ENCODE measurements at regions not wholly inside any gene's neighbourhood (a gene's known extent, or its start where the extent isn't known, plus 50 kb on each side); places are given as distances from the start of the nearest gene placed in this dataset.
"Not testable (repeated sequence)": the region's sequence is repeated elsewhere in the genome, so short reads cannot be mapped to it uniquely, and the experiment has no call there.

GRCh38 chr16:13628156-13628555, 291.8 kb upstream of the ERCC4 start:
- no peak for DNase-seq (ENCODE audit: low spot score)

DNA sequence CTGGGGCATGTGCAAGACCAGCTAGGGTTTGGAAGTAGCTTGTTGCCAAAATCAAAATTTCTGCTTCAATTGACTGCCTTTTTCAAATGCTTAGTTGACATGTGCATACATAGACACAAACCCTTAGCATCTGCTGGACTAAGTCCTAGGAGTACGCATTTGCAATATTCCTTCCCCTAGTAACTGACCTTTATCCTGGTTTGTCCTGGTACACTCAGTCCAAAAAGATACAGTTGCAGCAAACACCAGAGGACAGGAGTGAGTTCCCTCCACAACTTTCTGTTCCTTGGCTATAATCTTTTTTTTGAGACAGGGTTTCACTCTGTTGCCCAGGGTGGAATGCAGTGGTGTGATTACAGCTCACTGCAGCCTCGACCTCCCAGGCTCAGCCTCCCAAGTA, 290.2 kb upstream of the ERCC4 start:
- no peak for DNase-seq (ENCODE audit: low spot score)

- peak; percentile 72 for DNase-seq (ENCODE audit: low spot score)
These were observed 289.6 kb upstream of the ERCC4 start for GRCh38 chr16:13630374-13630773.

DNA sequence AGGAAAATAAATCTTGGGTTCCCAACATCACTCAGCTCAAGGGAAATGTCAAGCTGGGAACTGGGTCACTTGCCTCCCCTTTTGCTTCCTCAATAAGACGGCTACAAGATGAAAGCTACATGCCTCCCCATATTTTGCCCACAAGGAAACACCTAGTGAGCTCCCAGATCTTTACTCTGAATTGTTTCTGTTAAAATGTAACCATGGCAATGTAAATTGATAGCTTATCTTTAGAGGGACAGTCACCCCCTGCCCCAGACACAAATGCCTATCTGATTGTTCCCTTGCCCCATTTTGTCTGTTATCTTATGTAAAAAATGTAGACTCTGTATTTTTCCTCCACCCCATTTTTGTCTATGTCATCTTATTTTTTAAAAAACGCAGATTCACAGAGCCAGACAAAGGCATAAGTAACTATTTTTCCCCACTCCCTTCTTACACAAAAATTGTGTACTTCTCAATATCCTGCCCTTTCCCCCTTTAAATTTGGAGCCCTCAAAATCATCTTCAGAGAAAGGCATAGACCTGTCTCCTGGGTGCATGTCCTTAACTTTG, 288.7 kb upstream of the ERCC4 start:
- DNase-seq (ENCODE audit: low spot score): no peak

DNA sequence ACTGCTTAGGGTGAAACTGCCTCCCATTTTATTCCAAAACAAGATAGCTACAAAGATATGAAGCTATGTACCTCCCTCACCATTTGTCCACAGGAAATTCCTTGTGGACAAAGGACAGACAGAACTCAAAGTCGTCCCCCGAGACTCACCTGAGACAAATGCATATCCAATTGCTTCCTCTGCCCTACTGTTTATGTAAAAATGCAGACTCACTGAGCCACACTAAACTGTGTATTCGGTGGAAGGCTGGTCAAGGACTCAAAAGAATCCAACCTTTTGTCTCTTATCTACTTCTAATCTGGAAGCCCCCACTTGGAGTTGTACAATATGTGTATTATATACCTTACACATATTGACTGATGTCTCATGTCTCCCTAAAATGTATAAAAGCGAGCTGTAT, 288.0 kb upstream of the ERCC4 start:
- no peak for DNase-seq (ENCODE audit: low spot score)

DNA sequence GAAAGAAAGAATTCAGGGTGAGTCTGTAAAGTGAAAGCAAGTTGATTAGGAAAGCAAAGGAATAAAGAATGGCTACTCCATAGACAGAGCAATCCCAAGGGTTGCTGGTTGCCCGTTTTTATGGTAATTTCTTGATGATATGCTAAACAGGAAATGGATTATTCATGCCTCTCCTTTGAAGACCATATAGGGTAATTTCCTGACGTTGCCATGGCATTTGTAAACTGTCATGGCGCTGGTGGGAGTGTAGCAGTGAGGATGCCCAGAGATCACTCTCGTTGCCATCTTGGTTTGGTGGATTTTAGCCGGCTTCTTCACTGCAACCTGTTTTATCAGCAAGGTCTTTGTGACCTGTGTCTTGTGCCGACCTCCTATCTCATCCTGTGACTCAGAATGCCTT, 287.4 kb upstream of the ERCC4 start:
- DNase-seq (ENCODE audit: low spot score): not testable (repeated sequence)

DNA sequence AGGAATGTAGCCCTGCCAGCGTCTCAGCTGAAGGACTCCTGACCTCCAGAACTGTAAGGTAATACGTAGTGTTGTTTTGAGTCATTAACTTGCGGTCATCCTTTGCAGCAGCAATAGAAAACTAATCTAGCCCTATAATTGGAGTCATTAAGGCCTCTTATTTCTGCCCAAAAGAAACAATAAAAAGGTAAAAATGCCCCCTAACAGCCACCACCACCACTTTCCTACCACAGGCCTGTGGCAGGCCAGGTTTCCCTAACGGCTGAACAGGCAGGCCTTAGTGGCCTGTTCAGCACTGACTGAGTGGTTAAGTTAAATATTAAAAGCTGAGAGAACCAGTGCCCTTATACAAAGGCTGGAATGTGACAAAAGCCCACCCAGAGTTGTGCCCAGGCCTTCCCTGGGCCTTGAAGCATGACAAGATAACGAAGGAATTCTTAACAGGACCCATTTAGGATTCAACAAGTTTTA, 286.5 kb upstream of the ERCC4 start:
- no peak for DNase-seq (ENCODE audit: low spot score)

GRCh38 chr16:13634253-13634652, 285.7 kb upstream of the ERCC4 start:
- no peak for DNase-seq (ENCODE audit: low spot score)

GRCh38 chr16:13634959-13635358, 285.0 kb upstream of the ERCC4 start:
- no peak for DNase-seq (ENCODE audit: low spot score)

DNA sequence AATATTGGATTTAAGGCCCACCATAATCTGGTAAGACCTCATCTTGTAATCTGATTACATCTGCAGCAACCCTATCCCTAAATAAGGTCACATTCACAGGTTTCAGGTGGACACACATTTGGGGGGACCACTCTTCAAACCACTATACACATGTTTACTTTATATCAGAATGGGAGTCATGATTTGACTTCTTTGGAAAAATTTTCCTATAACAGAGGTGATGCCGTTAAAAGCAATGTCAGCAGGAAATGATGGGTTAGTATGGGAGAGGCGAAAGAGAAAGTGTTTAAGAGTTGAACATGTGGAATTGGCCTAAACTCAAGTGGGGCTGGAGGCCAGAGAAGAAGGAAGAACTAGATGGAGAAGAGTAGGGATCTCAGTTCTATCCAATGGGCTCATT, 281.7 kb upstream of the ERCC4 start:
- DNase-seq (ENCODE audit: low spot score): no peak

DNA sequence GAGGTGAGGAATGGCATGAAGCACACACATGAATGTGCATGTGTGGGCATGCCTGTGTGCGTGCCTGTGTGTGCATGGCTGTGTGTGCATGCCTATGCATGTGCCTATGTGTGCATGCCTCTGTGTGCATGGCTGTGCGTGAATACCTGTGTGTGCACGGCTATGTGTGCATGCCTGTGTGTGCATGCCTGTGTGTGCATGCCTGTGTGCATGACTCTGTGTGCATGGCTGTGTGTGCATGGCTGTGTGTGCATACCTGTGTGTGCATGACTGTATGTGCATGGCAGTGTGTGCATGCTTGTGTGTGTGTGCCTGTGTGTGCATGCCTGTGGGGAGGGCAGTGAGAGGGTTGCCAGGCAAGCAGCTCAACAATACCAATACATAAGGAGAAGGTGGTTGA, 276.5 kb upstream of the ERCC4 start:
- no peak for DNase-seq (ENCODE audit: low spot score)

DNA sequence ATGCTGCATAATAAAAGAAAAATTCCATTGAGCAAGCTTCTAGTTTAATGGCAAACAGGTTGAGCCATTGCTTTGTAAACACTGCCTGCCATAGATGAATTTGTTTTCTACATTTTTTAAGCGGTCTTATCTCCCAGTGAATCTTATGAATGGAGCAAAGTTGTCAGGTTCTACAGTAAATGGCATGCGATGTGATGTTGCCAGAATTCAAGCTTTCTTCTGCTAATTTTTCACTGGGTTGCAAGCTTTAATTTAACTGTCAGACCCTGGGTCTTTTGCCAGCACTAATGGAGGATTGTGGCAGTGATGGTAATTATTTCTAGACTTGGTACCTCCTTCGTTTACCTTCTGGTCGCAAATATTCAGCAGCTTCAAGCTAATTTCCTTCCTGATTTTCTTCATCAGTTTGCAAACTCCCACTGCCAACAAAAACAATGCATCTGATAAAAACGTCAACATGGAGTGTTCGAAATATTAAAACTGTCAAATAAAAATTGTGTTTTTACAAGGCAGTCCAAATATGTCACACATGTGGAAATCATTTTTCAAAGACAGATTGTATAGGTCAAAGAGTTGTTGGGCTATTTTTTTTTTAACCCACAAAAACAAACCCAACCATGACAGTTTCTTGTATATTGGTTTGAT, 274.2 kb upstream of the ERCC4 start:
- DNase-seq (ENCODE audit: low spot score): no peak

DNA sequence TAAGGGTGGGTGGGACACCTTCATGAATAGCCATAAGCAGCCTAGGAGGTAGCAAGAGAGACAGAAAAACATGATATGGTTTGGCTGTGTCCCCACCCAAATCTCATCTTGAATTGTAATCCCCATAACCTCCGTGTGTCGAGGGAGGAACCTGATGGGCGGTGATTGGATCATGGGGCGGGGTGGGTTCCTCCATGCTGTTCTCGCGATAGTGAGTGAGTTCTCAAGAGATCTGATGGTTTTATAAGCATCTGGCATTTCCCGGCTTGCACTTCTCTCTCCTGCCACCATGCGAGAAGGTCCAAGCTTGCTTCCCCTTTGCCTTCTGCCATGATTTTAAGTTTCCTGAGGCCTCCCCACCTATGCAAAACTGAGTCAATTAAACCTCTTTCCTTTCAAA, 259.1 kb upstream of the ERCC4 start:
- DNase-seq (ENCODE audit: low spot score): no peak

DNA sequence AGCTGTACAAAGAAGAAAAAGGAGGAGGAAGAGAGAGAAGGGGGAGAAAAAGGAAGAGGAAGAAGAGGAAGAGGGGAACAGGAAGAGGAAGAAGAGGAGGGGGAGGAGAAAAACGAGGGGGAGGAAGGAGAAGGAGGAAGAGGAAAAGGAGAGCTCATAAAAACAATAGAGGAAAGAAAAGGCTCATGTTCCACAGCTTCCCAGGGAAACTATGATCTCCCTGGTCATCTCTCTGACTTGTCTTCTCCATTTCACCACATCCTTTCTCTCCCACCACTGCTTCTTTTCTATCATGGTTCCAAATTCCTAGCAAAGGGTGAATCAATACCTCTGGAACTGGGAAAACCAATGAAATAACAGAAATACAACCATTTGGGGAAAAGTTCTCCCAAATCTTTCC, 254.1 kb upstream of the ERCC4 start:
- no peak for DNase-seq (ENCODE audit: low spot score)

DNA sequence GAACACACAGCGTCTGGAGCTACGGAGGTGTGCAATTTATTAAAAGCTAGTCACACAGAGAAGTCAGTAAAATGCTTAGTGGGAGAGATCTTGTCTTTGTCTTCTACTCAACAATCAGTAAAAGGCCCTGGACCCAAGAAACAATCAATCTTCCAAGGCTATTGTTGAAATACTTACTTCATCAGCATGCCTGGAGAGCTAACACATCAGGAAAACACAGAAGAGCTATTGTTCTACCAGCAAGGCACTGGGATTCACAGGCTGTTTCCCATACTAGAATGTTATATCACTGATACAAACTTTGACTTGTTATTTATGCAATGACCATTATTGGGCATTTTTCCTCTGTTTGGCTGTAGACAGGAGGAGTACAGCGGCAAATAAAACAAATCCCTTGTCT, 247.8 kb upstream of the ERCC4 start:
- DNase-seq (ENCODE audit: low spot score): no peak

- peak; percentile 21 for DNase-seq (ENCODE audit: low spot score)
These were observed 239.7 kb upstream of the ERCC4 start for GRCh38 chr16:13680021-13680889.

DNA sequence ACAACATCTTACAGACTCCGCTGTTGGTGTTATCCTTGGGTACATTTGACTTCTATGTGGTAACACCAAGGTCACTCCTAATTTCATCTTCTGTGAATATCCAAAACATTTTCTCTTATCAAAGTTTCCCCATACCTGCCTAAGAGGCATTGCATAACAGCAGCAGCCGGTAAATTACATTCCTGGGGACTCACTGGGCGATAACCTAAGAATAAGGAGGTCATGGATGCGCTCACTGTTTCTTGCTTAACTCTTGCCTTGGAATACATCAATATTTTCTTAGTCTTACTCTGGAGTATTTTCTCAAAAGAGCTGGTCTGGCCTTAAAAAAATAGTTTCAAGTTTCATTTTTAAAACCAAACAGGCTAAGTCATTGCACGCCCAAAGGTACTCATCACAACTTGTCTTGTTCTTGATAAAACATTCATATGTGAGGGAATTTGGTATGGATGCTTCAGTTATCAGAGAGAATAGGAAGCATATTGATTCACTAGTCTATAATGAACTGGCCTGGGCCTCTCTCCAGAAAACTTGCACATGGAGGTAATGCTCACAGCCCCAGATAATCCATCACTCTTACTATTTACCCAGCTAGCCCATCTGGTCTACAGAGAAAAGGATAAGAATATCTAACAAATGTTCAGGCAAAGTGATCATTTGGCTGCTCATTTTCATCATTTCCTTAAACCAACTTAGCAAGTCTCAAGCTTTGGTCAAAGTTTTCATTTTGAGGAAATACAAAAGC, 235.0 kb upstream of the ERCC4 start:
- no peak for DNase-seq (ENCODE audit: low spot score)

DNA sequence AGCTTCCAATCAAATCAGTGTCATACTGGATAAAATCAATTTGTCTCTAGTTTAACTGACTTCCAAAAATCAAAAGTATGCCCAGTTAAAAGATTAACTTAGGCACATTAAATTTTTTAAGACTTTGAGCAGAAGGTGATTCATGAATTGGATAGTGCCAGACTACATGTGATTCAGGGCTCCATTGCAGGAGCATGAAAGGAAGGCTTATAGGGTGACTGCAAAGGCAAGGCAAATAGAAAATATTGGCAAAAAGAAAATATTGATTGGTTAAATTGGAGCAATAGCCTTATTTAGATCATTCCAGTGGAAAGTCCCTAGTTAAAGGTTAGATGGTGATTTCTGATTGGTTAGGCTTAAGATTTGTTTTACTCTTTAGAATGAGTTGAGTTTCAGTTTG, 223.9 kb upstream of the ERCC4 start:
- no peak for DNase-seq (ENCODE audit: low spot score)

- no peak for DNase-seq (ENCODE audit: low spot score)
These were observed 222.9 kb upstream of the ERCC4 start for GRCh38 chr16:13697013-13697412.

- DNase-seq (ENCODE audit: low spot score): no peak
These were observed 222.4 kb upstream of the ERCC4 start for GRCh38 chr16:13697568-13697967.

- no peak for DNase-seq (ENCODE audit: low spot score)
These were observed 217.3 kb upstream of the ERCC4 start for GRCh38 chr16:13702614-13703013.

DNA sequence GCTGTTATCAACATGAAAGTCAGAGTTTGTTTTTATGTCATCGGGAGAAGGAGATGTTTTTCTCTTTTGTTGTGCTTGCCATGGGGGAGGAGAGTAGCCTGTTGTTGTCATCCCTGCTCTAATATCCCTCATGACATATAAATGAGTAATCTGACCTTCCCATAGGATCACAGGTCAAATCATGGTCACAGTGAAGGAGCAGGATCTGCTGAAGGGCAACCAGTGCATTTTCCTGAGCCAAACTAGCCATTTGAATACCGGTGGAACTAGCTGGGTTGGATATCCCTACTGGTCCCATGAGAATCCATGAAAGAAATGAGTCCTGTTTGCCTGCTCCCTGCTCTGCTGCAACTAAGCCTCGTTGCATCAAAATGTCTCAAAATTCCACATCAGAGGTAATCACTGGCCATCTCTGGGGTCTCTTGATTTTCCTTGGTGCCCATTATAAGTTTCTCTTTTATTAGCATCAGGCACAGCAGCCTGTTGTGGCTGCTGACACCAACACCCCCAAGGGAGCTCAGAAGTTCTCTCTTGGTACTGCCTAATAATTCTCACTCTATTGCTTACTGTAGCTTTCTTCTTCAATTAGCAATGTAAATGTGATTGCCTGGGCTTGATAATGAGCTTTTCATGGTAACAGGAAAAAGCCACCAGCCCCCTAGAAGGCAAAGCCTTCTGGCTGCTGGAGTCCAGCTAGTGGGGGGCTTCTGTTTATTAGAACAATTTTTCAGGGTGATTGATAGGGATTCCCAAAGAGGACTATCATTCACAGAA, 211.4 kb upstream of the ERCC4 start:
- DNase-seq (ENCODE audit: low spot score): no peak

Measured in putamen (tissue), 1 donor.